ENCODE measurements at regions not wholly inside any gene's neighbourhood (a gene's known extent, or its start where the extent isn't known, plus 50 kb on each side); places are given as distances from the start of the nearest gene placed in this dataset.

DNA sequence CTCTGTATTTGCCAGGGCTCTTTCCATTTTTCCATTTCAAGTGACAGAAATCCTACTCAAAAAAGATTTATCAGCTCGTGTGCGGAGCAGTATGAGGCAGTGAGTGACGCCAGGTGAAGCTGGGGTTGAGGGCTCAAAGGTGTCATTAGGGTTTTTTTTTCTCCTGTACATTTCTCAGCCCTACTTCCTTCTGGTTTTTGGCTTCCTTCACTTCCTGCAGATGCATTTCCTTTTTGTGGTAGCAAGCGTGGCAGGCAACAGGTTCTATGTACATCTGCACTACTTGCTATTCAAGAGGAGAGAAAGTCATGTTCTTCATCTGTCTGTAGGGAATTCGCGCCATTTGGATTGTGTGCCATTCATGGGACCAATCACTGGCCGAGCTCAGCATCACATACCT is 52.8 kb upstream of the AOAH start:
- Histone ChIP-seq H3K4me3 (ENCODE audit: low read depth, low read length) (no peak overlapping the region), H3K27ac (ENCODE audit: extremely low read depth, low read depth, low read length) (no peak overlapping the region), H3K4me1 (ENCODE audit: control insufficient read depth, insufficient read depth, low read length) (peaks cover 3% of the 10 kb centered on the region; the same call in 1 of the 2 replicates), H3K9me3 (ENCODE audit: control insufficient read depth, insufficient read depth, low read depth, low read length) (no peaks in the 10 kb centered on the region), H3K36me3 (ENCODE audit: control insufficient read depth in 2 of 2, insufficient read depth in 1 of 2, low read length in 2 of 2) (no peaks in the 10 kb centered on the region)
- TF ChIP-seq ZNF211 (tag by site-specific recombination; IDR thresholded peaks at IDR 0.05; ENCODE audit: low read depth) = no peak
- TF ChIP-seq ZNF248 (tag by site-specific recombination; IDR thresholded peaks at IDR 0.05) = no peak
- no peak for TF ChIP-seq GLIS1 (tag by site-specific recombination; IDR thresholded peaks at IDR 0.05)
- no peak for TF ChIP-seq ZNF600 (tag by site-specific recombination; IDR thresholded peaks at IDR 0.05)
- TF ChIP-seq ZBTB49 (tag by site-specific recombination; IDR thresholded peaks at IDR 0.05; ENCODE audit: low read depth) = no peak
- TF ChIP-seq ZBTB48 (tag by site-specific recombination; IDR thresholded peaks at IDR 0.05) = no peak
- TF ChIP-seq SALL2 (tag by site-specific recombination; IDR thresholded peaks at IDR 0.05; ENCODE audit: borderline replicate concordance) = no peak
- no peak for TF ChIP-seq ZNF837 (tag by site-specific recombination; IDR thresholded peaks at IDR 0.05)
- TF ChIP-seq ZNF776 (tag by site-specific recombination; IDR thresholded peaks at IDR 0.05; ENCODE audit: borderline replicate concordance) = no peak
- TF ChIP-seq REPIN1 (tag by site-specific recombination; IDR thresholded peaks at IDR 0.05; ENCODE audit: low read depth) = no peak
- TF ChIP-seq HOXA7 (CRISPR knock-in tag; IDR thresholded peaks at IDR 0.05; ENCODE audit: borderline replicate concordance) = no peak
- no peak for TF ChIP-seq ZNF274 (IDR thresholded peaks at IDR 0.05; ENCODE audit: low read length)
- no peak for TF ChIP-seq ZNF274 (tag by site-specific recombination; IDR thresholded peaks at IDR 0.05; ENCODE audit: borderline replicate concordance)
- TF ChIP-seq ZSCAN16 (tag by site-specific recombination; IDR thresholded peaks at IDR 0.05) = no peak
- no peak for TF ChIP-seq ZNF621 (tag by site-specific recombination; IDR thresholded peaks at IDR 0.05)
- TF ChIP-seq ZNF654 (tag by site-specific recombination; IDR thresholded peaks at IDR 0.05; ENCODE audit: low read depth) = no peak
- TF ChIP-seq, protein P1, sequence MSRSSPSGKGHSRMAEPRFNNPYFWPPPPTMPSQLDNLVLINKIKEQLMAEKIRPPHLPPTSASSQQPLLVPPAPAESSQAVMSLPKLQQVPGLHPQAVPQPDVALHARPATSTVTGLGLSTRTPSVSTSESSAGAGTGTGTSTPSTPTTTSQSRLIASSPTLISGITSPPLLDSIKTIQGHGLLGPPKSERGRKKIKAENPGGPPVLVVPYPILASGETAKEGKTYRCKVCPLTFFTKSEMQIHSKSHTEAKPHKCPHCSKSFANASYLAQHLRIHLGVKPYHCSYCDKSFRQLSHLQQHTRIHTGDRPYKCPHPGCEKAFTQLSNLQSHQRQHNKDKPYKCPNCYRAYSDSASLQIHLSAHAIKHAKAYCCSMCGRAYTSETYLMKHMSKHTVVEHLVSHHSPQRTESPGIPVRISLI (tag by site-specific recombination; IDR thresholded peaks at IDR 0.05) = no peak
- TF ChIP-seq ZNF529 (tag by site-specific recombination; IDR thresholded peaks at IDR 0.05; ENCODE audit: insufficient replicate concordance) = no peak
- CTCF ChIA-PET = interaction anchor here (0.9 kb wide), 1 partner anchor 405 kb away, joined by 3 read pairs; no protein-coding TSS in a partner anchor
- POLR2A ChIA-PET = no interaction called here

- H3K36me3 ChIP-seq (ENCODE audit: control insufficient read depth in 2 of 2, insufficient read depth in 1 of 2, low read length in 2 of 2) = no peaks in the 10 kb centered on the region
- POLR2A ChIA-PET = no interaction called here
- no peak overlapping the region for H3K4me3 ChIP-seq (ENCODE audit: low read depth, low read length)
- H3K4me1 ChIP-seq (ENCODE audit: control insufficient read depth, insufficient read depth, low read length) = no peaks in the 10 kb centered on the region
- TF ChIP-seq ZNF843 (tag by site-specific recombination; IDR thresholded peaks at IDR 0.05) = no peak
- no peaks in the 10 kb centered on the region for H3K9me3 ChIP-seq (ENCODE audit: control insufficient read depth, insufficient read depth, low read depth, low read length)
- H3K27ac ChIP-seq (ENCODE audit: extremely low read depth, low read depth, low read length) = no peak overlapping the region
- CTCF ChIA-PET = no interaction called here
Measured at GRCh38 chr7:36775676-36776075, 51.4 kb upstream of the AOAH start.

DNA sequence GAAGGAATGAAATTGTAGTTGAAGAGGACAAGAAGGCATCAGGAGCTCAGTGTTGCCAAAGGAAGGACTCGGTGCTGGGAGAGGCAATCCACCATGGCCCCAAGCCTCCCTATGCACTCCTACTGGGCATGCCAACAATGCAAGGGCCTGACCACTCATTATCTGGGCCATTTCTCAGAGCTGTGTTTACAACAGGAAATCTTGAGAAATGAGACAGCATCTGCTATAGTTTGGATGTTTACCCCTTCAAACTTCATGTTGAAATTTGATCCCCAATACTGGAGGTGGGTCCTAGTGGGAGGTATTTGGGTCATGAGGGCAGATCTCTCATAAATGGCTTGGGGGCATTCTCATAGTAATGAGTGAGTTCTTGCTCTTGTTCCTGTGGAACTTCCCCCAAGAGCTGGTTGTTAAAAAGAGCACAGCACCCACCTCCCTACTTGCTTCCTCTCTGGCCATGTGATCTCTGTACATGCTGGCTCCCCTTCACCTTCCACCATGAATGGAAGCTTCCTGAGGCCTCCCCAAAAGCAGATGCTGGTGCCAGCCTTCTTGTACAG is 50.8 kb upstream of the AOAH start:
- TF ChIP-seq ZBTB20 (tag by site-specific recombination; IDR thresholded peaks at IDR 0.05) = no peak
- peak; percentile 32; the same call in 1 of the 2 replicates for TF ChIP-seq GLIS1 (tag by site-specific recombination; IDR thresholded peaks at IDR 0.05)
- CTCF ChIA-PET = no interaction called here
- no peak overlapping the region for H3K4me3 ChIP-seq (ENCODE audit: low read depth, low read length)

More for the DNA sequence above, 50.8 kb upstream of the AOAH start:
- Histone ChIP-seq H3K9me3 (ENCODE audit: control insufficient read depth, insufficient read depth, low read depth, low read length) (no peaks in the 10 kb centered on the region), H3K36me3 (ENCODE audit: control insufficient read depth in 2 of 2, insufficient read depth in 1 of 2, low read length in 2 of 2) (no peaks in the 10 kb centered on the region), H3K27ac (ENCODE audit: extremely low read depth, low read depth, low read length) (no peak overlapping the region), H3K4me1 (ENCODE audit: control insufficient read depth, insufficient read depth, low read length) (no peaks in the 10 kb centered on the region)
- POLR2A ChIA-PET = no interaction called here
